ENCODE measurements at regions not wholly inside any gene's neighbourhood (a gene's known extent, or its start where the extent isn't known, plus 50 kb on each side); places are given as distances from the start of the nearest gene placed in this dataset.
"Not testable (repeated sequence)": the region's sequence is repeated elsewhere in the genome, so short reads cannot be mapped to it uniquely, and the experiment has no call there.

DNA sequence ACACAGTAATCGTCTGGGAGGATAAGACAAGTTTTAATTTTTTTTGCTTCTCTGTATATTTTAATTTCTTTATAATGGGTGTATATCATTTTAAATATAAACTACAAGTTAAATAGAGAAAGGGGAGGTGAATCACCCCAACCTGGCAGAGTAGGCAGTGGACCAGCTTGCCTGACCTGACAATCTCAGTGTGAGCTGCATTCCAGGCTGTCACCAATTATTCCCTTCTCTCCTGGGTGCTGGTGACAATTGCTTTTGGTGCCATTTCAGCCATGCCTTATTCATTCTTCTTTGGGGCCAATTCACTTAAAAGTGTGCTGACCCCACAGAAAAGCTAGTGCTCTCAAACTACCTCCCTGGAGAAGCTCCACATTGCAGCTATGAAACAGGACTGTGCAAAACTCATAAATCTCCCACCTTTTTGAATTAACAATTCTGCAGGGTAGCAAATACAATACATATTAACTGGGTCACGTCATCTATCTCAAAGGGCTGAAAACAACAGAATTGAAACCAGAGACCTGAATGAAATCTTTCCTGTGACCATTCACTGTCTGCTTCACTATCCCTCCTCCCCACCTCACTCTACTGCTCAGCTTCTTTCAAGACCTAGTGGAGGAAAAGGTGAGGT lies 359.0 kb downstream of the HS3ST1 start:
- Histone ChIP-seq H3K4me1 (replicated peaks; ENCODE audit: insufficient read depth) (no peaks in the 10 kb centered on the region), H3K79me2 (ENCODE audit: low read depth) (no peaks in the 10 kb centered on the region), H3K27me3 (ENCODE audit: insufficient read depth, low read depth) (no peaks in the 10 kb centered on the region), H3K36me3 (ENCODE audit: low read depth) (no peaks in the 10 kb centered on the region), H2AFZ (no peak overlapping the region), H4K20me1 (ENCODE audit: insufficient read depth) (no peaks in the 10 kb centered on the region), H3K27ac (no peak overlapping the region), H3K4me3 (no peak overlapping the region), H3K9me3 (ENCODE audit: insufficient read depth, low read depth) (no peaks in the 10 kb centered on the region), H3F3A (ENCODE audit: insufficient read depth, low read depth) (no peaks in the 10 kb centered on the region), H3K4me2 (no peak overlapping the region), H3K9me2 (ENCODE audit: insufficient read depth) (no peaks in the 10 kb centered on the region)
- intact Hi-C loops (cut with micrococcal nuclease; ENCODE audit: unreplicated experiment), result no loop called here
- no peak for DNase-seq
- BruUV-seq (replicated peaks), result no TSS peak
- TF ChIP-seq EZH2 (IDR thresholded peaks at IDR 0.05; ENCODE audit: low read depth) (no peak), CTCF (conservative IDR thresholded peaks at IDR 0.05) (no peak)
- CTCF ChIA-PET, result no interaction called here
- POLR2A ChIA-PET (ENCODE audit: unreplicated experiment), result no interaction called here

- Histone ChIP-seq H3K27ac (no peak overlapping the region), H3K9me2 (ENCODE audit: insufficient read depth) (no peaks in the 10 kb centered on the region), H3K9me3 (ENCODE audit: insufficient read depth, low read depth) (no peaks in the 10 kb centered on the region)
Measured at GRCh38 chr4:11069083-11069482, 359.6 kb downstream of the HS3ST1 start.

DNA sequence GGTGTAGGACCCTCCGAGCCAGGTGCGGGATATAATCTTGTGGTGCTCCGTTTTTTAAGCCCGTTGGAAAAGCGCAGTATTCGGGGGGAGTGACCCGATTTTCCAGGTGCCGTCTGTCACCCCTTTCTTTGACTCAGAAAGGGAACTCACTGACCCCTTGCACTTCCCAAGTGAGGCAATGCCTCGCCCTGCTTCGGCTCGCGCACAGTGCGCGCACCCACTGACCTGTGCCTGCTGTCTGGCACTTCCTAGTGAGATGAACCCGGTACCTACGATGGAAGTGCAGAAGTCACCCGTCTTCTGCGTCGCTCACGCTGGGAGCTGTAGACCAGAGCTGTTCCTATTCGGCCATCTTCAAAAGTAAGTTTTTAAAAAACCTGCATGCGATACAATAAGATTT lies 362.1 kb downstream of the HS3ST1 start:
- H3K4me3 ChIP-seq; H3F3A ChIP-seq (ENCODE audit: insufficient read depth, low read depth); H4K20me1 ChIP-seq (ENCODE audit: insufficient read depth); H3K27ac ChIP-seq; BruUV-seq (replicated peaks); H3K36me3 ChIP-seq (ENCODE audit: low read depth); H3K9me3 ChIP-seq (ENCODE audit: insufficient read depth, low read depth); intact Hi-C loops (cut with micrococcal nuclease; ENCODE audit: unreplicated experiment); H3K27me3 ChIP-seq (ENCODE audit: insufficient read depth, low read depth); H2AFZ ChIP-seq; DNase-seq; H3K4me1 ChIP-seq (replicated peaks; ENCODE audit: insufficient read depth); H3K79me2 ChIP-seq (ENCODE audit: low read depth); H3K9me2 ChIP-seq (ENCODE audit: insufficient read depth); POLR2A ChIA-PET (ENCODE audit: unreplicated experiment); CTCF ChIA-PET: not testable (repeated sequence)
- peak overlapping the region; percentile 28; the same call in 1 of the 2 replicates for H3K4me2 ChIP-seq

More at GRCh38 chr4:11069083-11069482, 359.6 kb downstream of the HS3ST1 start:
- no TSS peak for BruUV-seq (replicated peaks)
- H3K79me2 ChIP-seq (ENCODE audit: low read depth), result no peaks in the 10 kb centered on the region
- H3K36me3 ChIP-seq (ENCODE audit: low read depth), result no peaks in the 10 kb centered on the region
- no peaks in the 10 kb centered on the region for H3K4me1 ChIP-seq (replicated peaks; ENCODE audit: insufficient read depth)
- no peaks in the 10 kb centered on the region for H3F3A ChIP-seq (ENCODE audit: insufficient read depth, low read depth)
- TF ChIP-seq CTCF (conservative IDR thresholded peaks at IDR 0.05), result no peak
- no peak for TF ChIP-seq EZH2 (IDR thresholded peaks at IDR 0.05; ENCODE audit: low read depth)
- ChIA-PET POLR2A (ENCODE audit: unreplicated experiment) (no interaction called here), CTCF (no interaction called here)
- no peaks in the 10 kb centered on the region for H4K20me1 ChIP-seq (ENCODE audit: insufficient read depth)
- no peak overlapping the region for H3K4me3 ChIP-seq
- intact Hi-C loops (cut with micrococcal nuclease; ENCODE audit: unreplicated experiment), result no loop called here
- H2AFZ ChIP-seq, result no peak overlapping the region
- no peak for DNase-seq
- H3K27me3 ChIP-seq (ENCODE audit: insufficient read depth, low read depth), result no peaks in the 10 kb centered on the region
- H3K4me2 ChIP-seq, result no peak overlapping the region

DNA sequence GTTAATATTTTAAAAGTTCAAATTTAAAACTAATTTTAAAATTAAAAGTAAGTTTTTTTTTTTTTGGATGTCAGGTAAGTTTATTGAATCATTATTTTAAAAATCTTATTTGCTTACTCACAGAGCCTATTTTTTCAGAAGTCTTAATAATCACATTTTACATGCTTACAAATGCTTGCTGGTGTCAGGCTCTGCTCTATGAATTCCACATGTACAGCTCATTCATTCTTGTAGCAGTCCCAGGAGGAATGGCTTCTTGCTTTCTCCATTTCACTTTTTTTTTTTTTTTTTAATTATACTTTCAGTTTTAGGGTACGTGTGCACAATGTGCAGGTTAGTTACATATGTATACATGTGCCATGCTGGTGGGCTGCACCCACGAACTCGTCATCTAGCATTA lies 368.1 kb downstream of the HS3ST1 start:
- POLR2A ChIA-PET (ENCODE audit: unreplicated experiment); H3K9me3 ChIP-seq (ENCODE audit: insufficient read depth, low read depth); H3K79me2 ChIP-seq (ENCODE audit: low read depth); H3K4me1 ChIP-seq (replicated peaks; ENCODE audit: insufficient read depth); H3K4me3 ChIP-seq; BruUV-seq (replicated peaks); H3F3A ChIP-seq (ENCODE audit: insufficient read depth, low read depth); H4K20me1 ChIP-seq (ENCODE audit: insufficient read depth); H3K36me3 ChIP-seq (ENCODE audit: low read depth); H2AFZ ChIP-seq; H3K9me2 ChIP-seq (ENCODE audit: insufficient read depth); H3K4me2 ChIP-seq; intact Hi-C loops (cut with micrococcal nuclease; ENCODE audit: unreplicated experiment); DNase-seq; H3K27me3 ChIP-seq (ENCODE audit: insufficient read depth, low read depth); H3K27ac ChIP-seq; CTCF ChIA-PET: not testable (repeated sequence)

- H3K27me3 ChIP-seq (ENCODE audit: insufficient read depth, low read depth); H3K27ac ChIP-seq; POLR2A ChIA-PET (ENCODE audit: unreplicated experiment); H3K79me2 ChIP-seq (ENCODE audit: low read depth); H3K36me3 ChIP-seq (ENCODE audit: low read depth); H3K4me1 ChIP-seq (replicated peaks; ENCODE audit: insufficient read depth); H4K20me1 ChIP-seq (ENCODE audit: insufficient read depth); CTCF ChIA-PET; H3K4me3 ChIP-seq; BruUV-seq (replicated peaks); H3F3A ChIP-seq (ENCODE audit: insufficient read depth, low read depth); intact Hi-C loops (cut with micrococcal nuclease; ENCODE audit: unreplicated experiment); H3K9me2 ChIP-seq (ENCODE audit: insufficient read depth); H3K9me3 ChIP-seq (ENCODE audit: insufficient read depth, low read depth); H2AFZ ChIP-seq; H3K4me2 ChIP-seq; DNase-seq: not testable (repeated sequence)
Measured at GRCh38 chr4:11054937-11055336, 370.4 kb upstream of the CLNK start.
